ENCODE measurements at regions not wholly inside any gene's neighbourhood (a gene's known extent, or its start where the extent isn't known, plus 50 kb on each side); places are given as distances from the start of the nearest gene placed in this dataset.

DNA sequence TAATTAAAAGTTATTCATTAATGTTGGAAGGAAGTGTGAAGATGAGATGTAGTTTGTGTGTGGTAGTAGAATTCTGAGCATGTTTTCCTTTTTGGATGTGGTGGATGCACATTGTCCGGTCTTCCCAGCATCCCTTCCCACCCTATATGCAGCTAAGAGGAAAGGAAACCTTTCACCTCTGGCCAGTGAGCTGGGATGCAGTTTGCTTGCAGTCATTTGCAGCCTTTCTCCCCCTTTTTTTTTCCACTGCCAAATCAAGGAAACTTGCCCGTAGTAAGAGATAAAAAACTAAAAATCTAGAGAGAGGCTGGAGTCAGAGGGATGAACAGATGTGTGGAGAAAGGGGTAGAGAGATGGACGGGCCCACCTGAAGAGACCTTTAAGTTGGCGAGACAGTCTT lies 72.5 kb upstream of the SLC38A2 start:
- Histone ChIP-seq H3K4me1 (ENCODE audit: control insufficient read depth, insufficient read depth, low read length) (peaks cover under 1% of the 10 kb centered on the region), H3K4me3 (ENCODE audit: low read length) (no peak overlapping the region), H3K27ac (ENCODE audit: low read length) (no peak overlapping the region), H3K27me3 (ENCODE audit: control insufficient read depth, insufficient read depth, low read length) (no peaks in the 10 kb centered on the region), H3K9me3 (ENCODE audit: control insufficient read depth, low read depth, low read length) (no peaks in the 10 kb centered on the region), H3K36me3 (ENCODE audit: control insufficient read depth, insufficient read depth, low read length) (no peaks in the 10 kb centered on the region)
- no peak for DNase-seq
- WGBS (ENCODE audit: insufficient coverage, low lambda C conversion rate) = no CpG with 5 or more reads among the region's 4 CpGs

- no peak overlapping the region for H3K27ac ChIP-seq (ENCODE audit: low read length)
- DNase-seq = no peak
- no peaks in the 10 kb centered on the region for H3K27me3 ChIP-seq (ENCODE audit: control insufficient read depth, insufficient read depth, low read length)
- no peaks in the 10 kb centered on the region for H3K36me3 ChIP-seq (ENCODE audit: control insufficient read depth, insufficient read depth, low read length)
- WGBS (ENCODE audit: insufficient coverage, low lambda C conversion rate) = no CpG with 5 or more reads among the region's 3 CpGs
- H3K4me1 ChIP-seq (ENCODE audit: control insufficient read depth, insufficient read depth, low read length) = no peaks in the 10 kb centered on the region
- H3K4me3 ChIP-seq (ENCODE audit: low read length) = no peak overlapping the region
- no peaks in the 10 kb centered on the region for H3K9me3 ChIP-seq (ENCODE audit: control insufficient read depth, low read depth, low read length)
These were observed 71.2 kb upstream of the SLC38A2 start for GRCh38 chr12:46443594-46444263.

- DNase-seq = peak in 1 of 2 donors; percentile 37
- Histone ChIP-seq H3K27ac (ENCODE audit: low read length) (no peak overlapping the region), H3K36me3 (ENCODE audit: control insufficient read depth, insufficient read depth, low read length) (no peaks in the 10 kb centered on the region), H3K9me3 (ENCODE audit: control insufficient read depth, low read depth, low read length) (no peaks in the 10 kb centered on the region), H3K27me3 (ENCODE audit: control insufficient read depth, insufficient read depth, low read length) (no peaks in the 10 kb centered on the region), H3K4me3 (ENCODE audit: low read length) (no peak overlapping the region), H3K4me1 (ENCODE audit: control insufficient read depth, insufficient read depth, low read length) (no peaks in the 10 kb centered on the region)
- WGBS (ENCODE audit: insufficient coverage, low lambda C conversion rate) = no CpG with 5 or more reads among the region's 2 CpGs
These were observed 70.2 kb upstream of the SLC38A2 start for GRCh38 chr12:46442738-46443137.

DNA sequence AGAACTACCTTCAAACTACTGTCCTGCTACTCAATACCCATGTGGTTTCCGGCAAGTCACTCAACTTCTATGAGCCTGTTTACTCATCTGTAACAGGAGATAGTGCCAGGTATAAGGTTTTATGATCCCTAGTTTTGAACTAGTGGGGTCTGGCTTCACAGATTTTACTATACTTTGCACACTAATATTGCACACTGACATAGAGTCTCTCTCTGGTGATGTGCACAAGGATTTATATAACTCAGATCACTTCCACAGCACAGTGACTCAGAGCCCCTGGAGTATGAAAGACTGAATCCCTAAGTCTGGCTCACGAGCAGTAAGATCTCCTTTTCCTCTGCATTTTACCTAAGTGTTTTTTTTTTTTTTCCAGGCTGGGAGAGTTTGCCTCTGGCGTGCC lies 69.7 kb upstream of the SLC38A2 start:
- Histone ChIP-seq H3K27me3 (ENCODE audit: control insufficient read depth, insufficient read depth, low read length) (no peaks in the 10 kb centered on the region), H3K36me3 (ENCODE audit: control insufficient read depth, insufficient read depth, low read length) (no peaks in the 10 kb centered on the region), H3K9me3 (ENCODE audit: control insufficient read depth, low read depth, low read length) (no peaks in the 10 kb centered on the region), H3K4me1 (ENCODE audit: control insufficient read depth, insufficient read depth, low read length) (no peaks in the 10 kb centered on the region), H3K4me3 (ENCODE audit: low read length) (no peak overlapping the region), H3K27ac (ENCODE audit: low read length) (no peak overlapping the region)
- DNase-seq = no peak
- no CpG with 5 or more reads among the region's 3 CpGs for WGBS (ENCODE audit: insufficient coverage, low lambda C conversion rate)

DNA sequence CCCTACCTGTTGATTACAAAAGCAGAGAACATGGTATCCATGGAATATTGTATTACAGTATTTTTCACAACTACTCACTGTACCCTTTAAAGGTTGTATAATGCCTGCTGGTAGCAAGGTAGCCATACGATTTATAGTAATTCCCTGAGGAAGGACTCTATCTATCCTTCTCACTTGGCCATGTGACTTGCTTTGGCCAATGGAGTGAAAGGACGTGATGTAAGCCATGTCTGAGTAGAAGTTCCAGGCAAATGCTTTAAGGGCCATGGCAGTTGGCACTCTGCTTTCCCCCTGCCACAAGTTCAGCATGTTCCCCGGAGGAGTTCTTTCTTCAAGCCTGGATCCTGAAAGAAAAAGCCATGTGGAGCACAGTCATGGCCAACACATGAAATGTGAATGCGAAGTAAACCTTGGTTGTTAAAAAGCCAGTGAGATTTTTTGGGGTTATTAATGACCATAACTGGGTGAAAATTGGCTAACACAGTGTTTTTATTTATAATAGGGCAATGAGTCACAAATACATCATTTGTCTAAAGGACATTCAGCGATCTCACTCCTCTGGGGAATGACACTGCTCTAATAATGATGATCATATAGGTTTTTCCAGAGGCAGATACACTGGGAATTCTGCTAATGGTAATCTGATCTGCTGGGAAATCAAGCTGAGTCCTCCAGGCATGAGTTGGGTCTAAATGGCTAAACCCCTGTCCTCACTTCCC lies 67.4 kb upstream of the SLC38A2 start:
- Histone ChIP-seq H3K27ac (ENCODE audit: low read length) (no peak overlapping the region), H3K4me3 (ENCODE audit: low read length) (no peak overlapping the region), H3K9me3 (ENCODE audit: control insufficient read depth, low read depth, low read length) (no peaks in the 10 kb centered on the region), H3K36me3 (ENCODE audit: control insufficient read depth, insufficient read depth, low read length) (no peaks in the 10 kb centered on the region), H3K27me3 (ENCODE audit: control insufficient read depth, insufficient read depth, low read length) (no peaks in the 10 kb centered on the region), H3K4me1 (ENCODE audit: control insufficient read depth, insufficient read depth, low read length) (no peaks in the 10 kb centered on the region)
- WGBS (ENCODE audit: insufficient coverage, low lambda C conversion rate) = no CpG with 5 or more reads among the region's 5 CpGs
- DNase-seq = no peak

GRCh38 chr12:46438719-46439319 lies 66.2 kb upstream of the SLC38A2 start:
- Histone ChIP-seq H3K27ac (ENCODE audit: low read length) (no peak overlapping the region), H3K9me3 (ENCODE audit: control insufficient read depth, low read depth, low read length) (no peaks in the 10 kb centered on the region), H3K36me3 (ENCODE audit: control insufficient read depth, insufficient read depth, low read length) (no peaks in the 10 kb centered on the region), H3K27me3 (ENCODE audit: control insufficient read depth, insufficient read depth, low read length) (no peaks in the 10 kb centered on the region), H3K4me1 (ENCODE audit: control insufficient read depth, insufficient read depth, low read length) (no peaks in the 10 kb centered on the region), H3K4me3 (ENCODE audit: low read length) (no peak overlapping the region)
- WGBS (ENCODE audit: insufficient coverage, low lambda C conversion rate) = no CpG with 5 or more reads among the region's 7 CpGs
- no peak for DNase-seq

GRCh38 chr12:46438256-46438655 lies 65.7 kb upstream of the SLC38A2 start:
- Histone ChIP-seq H3K27ac (ENCODE audit: low read length) (no peak overlapping the region), H3K36me3 (ENCODE audit: control insufficient read depth, insufficient read depth, low read length) (no peaks in the 10 kb centered on the region), H3K4me1 (ENCODE audit: control insufficient read depth, insufficient read depth, low read length) (no peaks in the 10 kb centered on the region), H3K4me3 (ENCODE audit: low read length) (no peak overlapping the region), H3K27me3 (ENCODE audit: control insufficient read depth, insufficient read depth, low read length) (no peaks in the 10 kb centered on the region), H3K9me3 (ENCODE audit: control insufficient read depth, low read depth, low read length) (no peaks in the 10 kb centered on the region)
- WGBS (ENCODE audit: insufficient coverage, low lambda C conversion rate) = 60% methylated on average over 1 of the region's 4 CpGs
- DNase-seq = no peak

DNA sequence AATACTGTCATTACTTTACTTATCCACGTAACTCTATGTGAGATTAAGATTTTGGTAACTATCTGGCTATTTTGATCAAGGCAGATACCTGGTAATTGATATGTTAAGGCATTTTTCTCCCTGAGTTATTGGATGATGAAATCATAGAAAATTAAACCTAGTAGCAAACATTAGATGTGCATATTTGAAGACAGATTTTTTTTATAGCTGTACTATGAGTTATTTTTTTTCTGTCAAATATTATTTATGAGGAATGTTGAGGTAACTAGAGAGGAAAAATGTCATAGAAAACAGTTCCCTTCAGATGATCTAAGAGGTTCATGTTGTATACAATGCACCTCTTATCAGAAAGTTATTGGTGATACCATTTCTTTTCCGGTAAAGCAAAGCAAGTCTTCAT lies 64.9 kb upstream of the SLC38A2 start:
- H3K27me3 ChIP-seq (ENCODE audit: control insufficient read depth, insufficient read depth, low read length) = no peaks in the 10 kb centered on the region
- 100% methylated on average over 1 of the region's 2 CpGs for WGBS (ENCODE audit: insufficient coverage, low lambda C conversion rate)
- no peak overlapping the region for H3K4me3 ChIP-seq (ENCODE audit: low read length)
- no peak overlapping the region for H3K27ac ChIP-seq (ENCODE audit: low read length)
- no peak for DNase-seq
- H3K4me1 ChIP-seq (ENCODE audit: control insufficient read depth, insufficient read depth, low read length) = no peaks in the 10 kb centered on the region
- no peaks in the 10 kb centered on the region for H3K36me3 ChIP-seq (ENCODE audit: control insufficient read depth, insufficient read depth, low read length)
- no peaks in the 10 kb centered on the region for H3K9me3 ChIP-seq (ENCODE audit: control insufficient read depth, low read depth, low read length)

- WGBS (ENCODE audit: insufficient coverage, low lambda C conversion rate) = 100% methylated on average over 1 of the region's 3 CpGs
- Histone ChIP-seq H3K27ac (ENCODE audit: low read length) (no peak overlapping the region), H3K9me3 (ENCODE audit: control insufficient read depth, low read depth, low read length) (no peaks in the 10 kb centered on the region), H3K36me3 (ENCODE audit: control insufficient read depth, insufficient read depth, low read length) (no peaks in the 10 kb centered on the region), H3K4me1 (ENCODE audit: control insufficient read depth, insufficient read depth, low read length) (no peaks in the 10 kb centered on the region), H3K4me3 (ENCODE audit: low read length) (no peak overlapping the region), H3K27me3 (ENCODE audit: control insufficient read depth, insufficient read depth, low read length) (no peaks in the 10 kb centered on the region)
- DNase-seq = no peak
These were observed 64.2 kb upstream of the SLC38A2 start for GRCh38 chr12:46436747-46437146.

GRCh38 chr12:46435625-46436024 lies 63.1 kb upstream of the SLC38A2 start:
- no peak for DNase-seq
- H3K27me3 ChIP-seq (ENCODE audit: control insufficient read depth, insufficient read depth, low read length) = no peaks in the 10 kb centered on the region
- no peaks in the 10 kb centered on the region for H3K36me3 ChIP-seq (ENCODE audit: control insufficient read depth, insufficient read depth, low read length)
- H3K9me3 ChIP-seq (ENCODE audit: control insufficient read depth, low read depth, low read length) = no peaks in the 10 kb centered on the region
- H3K4me3 ChIP-seq (ENCODE audit: low read length) = no peak overlapping the region
- H3K4me1 ChIP-seq (ENCODE audit: control insufficient read depth, insufficient read depth, low read length) = no peaks in the 10 kb centered on the region
- H3K27ac ChIP-seq (ENCODE audit: low read length) = no peak overlapping the region

DNA sequence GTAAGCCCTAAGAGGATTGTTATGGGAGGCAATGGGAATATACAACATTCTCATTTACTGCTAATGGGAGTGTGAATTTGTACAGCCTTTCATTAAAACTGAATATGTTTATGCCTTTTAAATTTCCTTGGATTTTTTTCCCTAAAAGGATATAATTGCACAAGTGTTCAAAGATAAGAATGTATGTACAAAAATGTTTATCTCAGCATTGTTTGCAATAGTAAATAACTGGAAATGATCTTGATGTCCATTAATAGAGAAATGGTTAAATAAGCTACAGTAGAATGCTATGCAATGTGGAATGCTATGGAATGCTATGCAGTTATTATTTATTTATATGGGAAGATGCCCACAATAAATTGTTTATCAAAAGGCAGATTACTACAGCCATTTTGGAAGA lies 62.5 kb upstream of the SLC38A2 start:
- Histone ChIP-seq H3K27ac (ENCODE audit: low read length) (no peak overlapping the region), H3K36me3 (ENCODE audit: control insufficient read depth, insufficient read depth, low read length) (no peaks in the 10 kb centered on the region), H3K27me3 (ENCODE audit: control insufficient read depth, insufficient read depth, low read length) (no peaks in the 10 kb centered on the region), H3K9me3 (ENCODE audit: control insufficient read depth, low read depth, low read length) (no peaks in the 10 kb centered on the region), H3K4me3 (ENCODE audit: low read length) (no peak overlapping the region), H3K4me1 (ENCODE audit: control insufficient read depth, insufficient read depth, low read length) (peaks cover 3% of the 10 kb centered on the region)
- DNase-seq = no peak

Data from large intestine (tissue), 3 donors.